Heart left ventricle (tissue), 16 donors: ENCODE measurements at regions not wholly inside any gene's neighbourhood (a gene's known extent, or its start where the extent isn't known, plus 50 kb on each side); places are given as distances from the start of the nearest gene placed in this dataset.

ENCODE experiments used
- ATAC-seq, 4 donors: fragments of 200-7000 bp; cut with Tn5 transposase; one replicate each; pipeline ENCODE4 v1.9.1; 2020 to 2022; ENCODE audit warnings: moderate library complexity in 4 of 4, mild to moderate bottlenecking in 3 of 4, moderate number of reproducible peaks in 1 of 4
- DNase-seq, 5 donors: peaks; one replicate each; pipeline ENCODE4 v3.0.0-alpha.2; 2020
- H3K27ac ChIP-seq, 12 donors: fragments of 200-600 bp; sonication (generic) in 4 of 12; one replicate each; pipeline versions ENCODE4 v1.5.0 to v1.8.0; 2016 to 2022; ENCODE audit warnings: mild to moderate bottlenecking in 2 of 12
- H3K27me3 ChIP-seq, 9 donors: fragments of 200-600 bp; sonication (generic) in 2 of 9; one replicate each; pipeline versions ENCODE4 v1.5.1 to v1.8.0; 2016 to 2022; ENCODE audit warnings: mild to moderate bottlenecking in 3 of 9
- H3K36me3 ChIP-seq, 9 donors: fragments of 200-600 bp; sonication (generic) in 2 of 9; one replicate each; pipeline versions ENCODE4 v1.5.0 to v1.8.0; 2018 to 2022; ENCODE audit warnings: mild to moderate bottlenecking in 2 of 9
- H3K4me1 ChIP-seq, 12 donors: fragments of 200-600 bp; sonication (generic) in 4 of 12; one replicate each; pipeline versions ENCODE4 v1.5.0 to v1.8.0; 2016 to 2022; ENCODE audit warnings: mild to moderate bottlenecking in 3 of 12
- H3K4me3 ChIP-seq, 12 donors: fragments of 200-600 bp; sonication (generic) in 4 of 12; one replicate each; pipeline versions ENCODE4 v1.5.0 to v1.8.0; 2017 to 2022; ENCODE audit warnings: mild to moderate bottlenecking in 9 of 12, moderate library complexity in 4 of 12
- H3K9me3 ChIP-seq, 12 donors: fragments of 200-600 bp; sonication (generic) in 4 of 12; one replicate each; pipeline versions ENCODE4 v1.5.0 to v1.8.0; 2016 to 2022; ENCODE audit warnings: mild to moderate bottlenecking in 1 of 12
- CTCF ChIP-seq, 12 donors: fragments of 200-600 bp; sonication (generic) in 4 of 12; IDR thresholded peaks; one replicate each; pipeline versions ENCODE4 v1.5.0 to v1.8.0; 2018 to 2022; ENCODE audit warnings: antibody characterized with exemption in 12 of 12, mild to moderate bottlenecking in 5 of 12
- POLR2A ChIP-seq, 2 donors: fragments of 450-650 bp; IDR thresholded peaks; one replicate each; pipeline ENCODE4 v1.6.1; 2017; ENCODE audit warnings: antibody characterized with exemption in 2 of 2, mild to moderate bottlenecking in 2 of 2, moderate library complexity in 2 of 2
- WGBS, 4 donors: extraction: QIAGEN DNeasy Blood & Tissue Kit in 2 of 4; methylation state at CpG; one replicate each; pipeline versions ENCODE4 v1.1.5 to v1.1.7; 2013 to 2018; 5-methylcytosine and 5-hydroxymethylcytosine counted together
- intact Hi-C, 10 donors: fragments of 100-400 bp; cut with DNase I; formaldehyde crosslinking; loops; one replicate each; pipeline versions ENCODE4 v1.11.1 to v1.14.2; 2022
- donor health status: ischemic (EF 13 %, LVEDD 7.1; RV severe dilation, severe dysfunction).
- donor health status: healthy with polysubstance abuse.
- donor health status: DM: no; HTN: yes; CAD: no.
- donor health status: DM: no; HTN: no; CAD: no.
- donor health status: ischemic (EF 25% LVEDD 6.9; RV normal size, moderate dysfunction).
- donor health status: ischemic (EF 25% LVEDD 5.7; RV mildly dilated, moderate dysfunction).
- donor health status: healthy.
- donor health status: DM: yes; HTN: yes; CAD: no.
- donor health status: ischemic (EF 35%, LVEDD 5.7; RV mildly dilated, moderate dysfunction).
- donor health status: nonischemic (EF 11% LVEDD 7.7; RV severe dilation, severe dysfunction).
- donor health status: DM: yes; HTN: yes; CAD: no.
- donor health status: PGD.
- donor health status: ischemic (EF 29% LVEDD 5.4; RV normal size, mild dysfunction).
- donor health status: nonischemic (EF 23%, LVEDD 6.1; RV moderate dilation, normal function).

DNA sequence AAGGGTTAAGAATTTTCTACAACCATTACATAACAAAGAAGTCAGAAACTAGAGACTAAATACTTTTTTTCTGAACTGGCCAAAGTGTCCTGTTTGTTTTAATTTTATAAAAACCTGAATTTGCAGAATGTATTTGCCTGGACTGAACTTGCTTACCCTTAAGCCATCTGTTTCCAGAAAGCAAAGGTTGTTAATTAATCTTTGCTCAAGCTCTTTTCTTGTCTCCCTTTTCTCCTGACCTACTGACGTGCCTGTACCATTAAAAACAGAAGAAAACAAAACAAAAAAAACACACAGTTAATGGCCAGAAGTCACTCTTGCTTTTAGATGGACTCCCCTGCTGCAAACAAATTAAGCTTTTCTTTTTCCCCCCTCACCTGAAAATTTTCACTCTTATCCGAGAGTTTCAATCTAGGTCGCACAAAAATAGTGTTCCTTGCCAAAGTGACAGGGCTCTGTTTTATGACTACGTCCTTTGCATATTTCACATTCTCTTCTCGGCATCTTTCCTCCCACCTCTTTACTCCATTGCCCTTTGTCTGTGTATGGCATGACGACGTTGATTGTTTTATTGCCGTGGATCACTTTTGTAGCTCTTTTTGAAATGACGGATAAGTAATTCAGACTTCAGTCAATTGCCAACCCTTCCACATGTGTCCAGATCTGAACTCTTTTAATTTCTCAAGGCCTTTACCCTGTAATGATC is 333.8 kb upstream of the GRIN3A start:
- no peak for DNase-seq
- WGBS, 4 donors, result 45 to 74% (median 62%) methylated on average over 9 of the region's 9 CpGs
- no peaks in the 10 kb centered on the region for H3K36me3 ChIP-seq
- no peak overlapping the region for H3K4me3 ChIP-seq
- intact Hi-C loops, result no loop called here
- TF ChIP-seq CTCF (IDR thresholded peaks at IDR 0.05), result no peak
- TF ChIP-seq POLR2A (IDR thresholded peaks at IDR 0.05), result no peak
- peaks cover 0 to 2% (median 0%) of the 10 kb centered on the region in 12 donors for H3K9me3 ChIP-seq
- no peak for ATAC-seq
- H3K4me1 ChIP-seq, result no peaks in the 10 kb centered on the region
- no peak overlapping the region for H3K27ac ChIP-seq
- H3K27me3 ChIP-seq, result no peaks in the 10 kb centered on the region

DNA sequence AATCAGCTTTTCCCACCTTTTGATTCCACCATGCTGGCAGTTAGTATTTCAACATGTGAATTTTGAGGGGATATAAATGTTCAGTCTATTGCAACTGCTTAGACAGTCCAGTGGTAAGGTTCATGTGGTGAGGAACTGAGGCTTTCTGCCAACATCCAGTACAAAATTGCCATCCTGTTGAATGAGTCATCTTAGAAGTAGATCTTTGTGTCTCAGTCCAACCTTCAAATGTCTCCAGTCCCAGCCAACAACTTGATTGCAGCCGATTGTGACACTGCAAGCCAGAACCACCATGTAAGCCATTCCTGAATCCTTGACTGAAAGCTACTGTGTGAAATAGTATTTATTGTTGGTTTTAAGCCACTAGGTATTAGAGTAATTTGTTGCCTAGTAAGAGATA is 331.5 kb upstream of the GRIN3A start:
- no peaks in the 10 kb centered on the region for H3K4me1 ChIP-seq
- ATAC-seq (no peak), DNase-seq (no peak)
- intact Hi-C loops, result no loop called here
- no peak overlapping the region for H3K4me3 ChIP-seq
- no peaks in the 10 kb centered on the region for H3K36me3 ChIP-seq
- TF ChIP-seq POLR2A (IDR thresholded peaks at IDR 0.05) (no peak), CTCF (IDR thresholded peaks at IDR 0.05) (no peak)
- H3K9me3 ChIP-seq, result peaks cover 0 to 2% (median 0%) of the 10 kb centered on the region in 12 donors
- WGBS, 4 donors, result 73 to 95% (median 88%) methylated on average over 1 of the region's 1 CpG
- no peak overlapping the region for H3K27ac ChIP-seq
- H3K27me3 ChIP-seq, result no peaks in the 10 kb centered on the region

- no peak for DNase-seq
- peaks cover 0 to 4% (median 0%) of the 10 kb centered on the region in 12 donors for H3K9me3 ChIP-seq
Observed at GRCh38 chr9:102054811-102055210, 316.4 kb upstream of the GRIN3A start.

More at GRCh38 chr9:102054811-102055210, 316.4 kb upstream of the GRIN3A start:
- Histone ChIP-seq H3K4me1 (no peaks in the 10 kb centered on the region), H3K4me3 (no peak overlapping the region), H3K27ac (no peak overlapping the region), H3K27me3 (no peaks in the 10 kb centered on the region), H3K36me3 (no peaks in the 10 kb centered on the region)
- TF ChIP-seq CTCF (IDR thresholded peaks at IDR 0.05) (no peak), POLR2A (IDR thresholded peaks at IDR 0.05) (no peak)
- no peak for ATAC-seq
- intact Hi-C loops, result no loop called here
- 78 to 86% (median 83%) methylated on average over 2 of the region's 2 CpGs for WGBS, 4 donors
